Right ventricle myocardium superior (tissue), 1 donor: ENCODE measurements at regions not wholly inside any gene's neighbourhood (a gene's known extent, or its start where the extent isn't known, plus 50 kb on each side); places are given as distances from the start of the nearest gene placed in this dataset.
A peak's percentile ranks its signal among the peaks of the same experiment; 100 is the strongest.

Source experiments
- ATAC-seq: fragments of 200-7000 bp; cut with Tn5 transposase; one replicate; pipeline ENCODE4 v1.9.1; 2020; ENCODE audit warnings: mild to moderate bottlenecking; ENCODE audit not compliant: poor library complexity
- DNase-seq: peaks from one replicate; pipeline ENCODE4 v3.0.0-alpha.2; 2020
- intact Hi-C: fragments of 100-400 bp; cut with DNase I; formaldehyde crosslinking; loops from one replicate; pipeline ENCODE4 v1.11.2; 2022
- donor health status: DM: no; HTN: yes; CAD: no; lungs with severe emphysema.

DNA sequence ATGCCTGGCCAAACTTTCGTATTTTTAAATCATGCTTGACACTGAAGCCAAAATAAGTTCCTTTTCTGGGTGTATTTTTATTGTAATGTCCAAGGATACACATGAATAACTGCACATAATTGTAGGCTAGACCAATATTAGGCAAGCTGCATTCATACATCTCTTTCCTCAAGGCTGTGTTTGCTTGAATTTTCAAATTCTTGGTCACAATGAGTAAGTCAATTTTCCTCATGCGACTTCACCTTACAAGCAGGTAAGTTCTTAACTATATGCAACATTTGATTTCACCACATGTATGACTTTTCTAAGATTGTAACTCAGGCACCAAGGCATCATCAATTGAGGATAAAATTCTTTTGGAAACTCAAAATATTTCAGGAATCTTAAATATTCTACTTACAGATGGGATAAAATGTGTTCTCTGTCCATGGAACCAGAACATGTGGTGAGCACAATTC is 112.4 kb upstream of the ZNF217 start:
- intact Hi-C loops, result no loop called here
- no peak for ATAC-seq
- DNase-seq, result no peak

DNA sequence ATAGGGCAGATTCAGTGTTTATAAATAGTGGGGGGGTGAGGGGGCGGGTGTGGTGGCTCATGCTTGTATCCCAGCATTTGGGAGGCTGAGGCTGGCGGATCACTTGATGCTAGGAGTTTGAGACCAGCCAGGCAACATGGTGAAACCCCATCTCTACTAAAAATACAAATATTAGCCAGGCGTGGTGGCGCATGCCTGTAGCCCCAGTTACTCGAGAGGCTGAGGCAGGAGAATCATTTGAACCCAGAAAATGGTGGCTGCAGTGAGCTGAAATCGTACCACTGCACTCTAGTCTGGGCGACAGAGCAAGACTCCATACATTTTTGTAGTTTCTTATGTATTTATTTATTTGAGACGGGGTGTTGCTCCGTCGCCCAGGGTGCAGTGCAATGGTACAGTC is 109.0 kb upstream of the ZNF217 start:
- ATAC-seq (no peak), DNase-seq (no peak)
- intact Hi-C loops, result no loop called here

- DNase-seq (no peak), ATAC-seq (no peak)
- intact Hi-C loops, result no loop called here
Measured at GRCh38 chr20:53699906-53700305, 106.3 kb upstream of the ZNF217 start.

DNA sequence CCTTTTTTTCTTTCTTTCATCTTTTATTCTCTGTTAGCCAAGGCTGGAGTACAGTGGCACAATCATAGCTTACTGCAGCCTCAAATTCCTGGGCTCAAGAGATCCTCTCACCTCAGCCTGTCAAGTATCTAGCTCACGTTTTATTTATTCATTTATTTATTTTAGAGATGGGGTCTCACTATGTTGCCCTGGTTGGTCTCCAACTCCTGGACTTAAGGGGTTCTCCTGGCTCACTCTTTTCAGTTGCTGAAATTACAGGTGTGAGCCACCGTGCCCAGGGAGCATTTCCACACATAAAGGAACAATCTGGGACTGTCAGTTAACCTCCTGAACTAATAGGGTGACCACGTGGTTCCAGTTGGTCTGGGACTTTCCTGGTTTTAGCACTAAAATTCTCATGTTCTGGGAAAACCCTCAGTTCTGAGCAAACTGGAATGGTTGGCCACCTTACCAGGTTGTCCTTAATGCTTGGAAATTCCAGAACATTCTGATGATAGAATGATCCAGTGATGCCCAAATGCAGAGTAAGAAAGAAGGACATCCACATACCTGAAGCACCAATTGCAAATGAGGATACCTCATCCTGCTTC is 105.5 kb upstream of the ZNF217 start:
- ATAC-seq, result no peak
- intact Hi-C loops, result no loop called here

DNA sequence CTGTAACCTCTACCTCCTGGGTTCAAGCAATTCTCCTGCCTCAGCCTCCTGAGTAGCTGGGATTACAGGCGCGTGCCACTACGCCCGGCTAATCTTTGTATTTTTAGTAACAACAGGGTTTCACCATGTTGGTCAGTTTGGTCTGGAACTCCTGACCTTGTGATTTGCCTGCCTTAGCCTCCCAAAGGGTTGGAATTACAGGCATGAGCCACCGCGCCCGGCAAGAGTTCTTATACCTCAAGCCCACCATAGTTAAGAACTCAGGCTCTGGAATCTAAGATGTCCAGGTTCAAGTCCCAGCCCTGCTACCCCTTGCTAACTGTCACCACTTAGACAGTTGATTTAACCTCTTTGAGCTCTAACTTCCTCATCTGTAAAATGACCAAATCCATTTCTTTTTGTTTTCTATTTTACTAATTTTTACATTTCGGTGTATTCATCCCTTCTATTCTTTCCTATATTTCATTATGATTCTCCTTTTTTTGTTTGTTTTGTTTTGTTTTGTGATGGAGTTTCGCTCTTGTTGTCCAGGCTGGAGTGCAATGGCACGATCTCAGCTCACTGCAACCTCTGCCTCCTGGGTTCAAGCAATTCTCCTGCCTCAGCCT is 104.8 kb upstream of the ZNF217 start:
- intact Hi-C loops, result no loop called here
- no peak for DNase-seq
- ATAC-seq, result no peak

More for the DNA sequence above, 105.5 kb upstream of the ZNF217 start:
- no peak for DNase-seq

- ATAC-seq, result no peak
- intact Hi-C loops, result no loop called here
- no peak for DNase-seq
Measured at GRCh38 chr20:53695797-53696527, 102.3 kb upstream of the ZNF217 start.

- ATAC-seq, result no peak
- intact Hi-C loops, result no loop called here
- no peak for DNase-seq
Measured at GRCh38 chr20:53693262-53693871, 99.7 kb upstream of the ZNF217 start.

GRCh38 chr20:53692465-53693067 is 98.9 kb upstream of the ZNF217 start:
- intact Hi-C loops, result no loop called here
- DNase-seq (peak; percentile 57), ATAC-seq (peak; percentile 77)

- intact Hi-C loops, result no loop called here
- no peak for ATAC-seq
- DNase-seq, result no peak
Measured at GRCh38 chr20:53691811-53692192, 98.2 kb upstream of the ZNF217 start.

DNA sequence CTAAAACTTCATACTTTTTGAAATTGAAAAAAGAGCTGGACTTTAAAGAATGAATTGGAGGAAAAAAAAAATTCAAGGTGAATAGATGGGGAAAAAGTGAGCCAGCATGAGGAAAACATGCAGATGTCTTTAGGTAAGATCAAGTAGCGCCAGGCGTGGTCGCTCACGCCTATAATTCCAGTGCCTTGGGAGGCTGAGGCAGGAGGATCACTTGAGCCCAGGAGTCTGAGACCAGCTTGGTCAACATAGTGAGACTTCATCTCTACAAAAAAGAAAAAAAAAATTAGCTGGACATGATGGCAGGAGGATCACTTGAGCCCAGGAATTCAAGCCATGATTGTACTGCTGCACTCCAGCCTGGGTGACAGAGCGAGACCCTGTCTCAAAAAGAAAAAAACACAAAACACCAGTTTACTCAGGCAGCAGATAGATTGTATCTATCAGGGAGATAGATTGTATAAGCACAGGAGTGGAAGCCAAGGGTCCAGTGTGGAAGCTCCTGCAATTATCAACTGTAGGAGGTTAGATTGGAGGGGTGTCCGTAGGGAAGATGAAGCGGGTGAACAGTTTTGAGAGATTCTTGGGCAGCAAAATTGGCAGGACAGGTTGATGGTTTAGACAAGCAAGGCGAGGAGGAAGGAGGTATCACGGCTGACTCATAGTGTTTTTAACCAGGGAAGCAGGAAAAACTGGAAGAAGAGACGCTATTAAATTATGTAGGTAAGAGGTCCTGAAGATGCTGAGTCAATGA is 97.6 kb upstream of the ZNF217 start:
- ATAC-seq (no peak), DNase-seq (no peak)
- intact Hi-C loops, result no loop called here

- intact Hi-C loops, result no loop called here
- ATAC-seq, result no peak
- DNase-seq, result no peak
Measured at GRCh38 chr20:53688085-53688484, 94.4 kb upstream of the ZNF217 start.

- ATAC-seq (no peak), DNase-seq (no peak)
- intact Hi-C loops, result no loop called here
Measured at GRCh38 chr20:53685070-53685595, 91.5 kb upstream of the ZNF217 start.

- DNase-seq (no peak), ATAC-seq (no peak)
- intact Hi-C loops, result no loop called here
Measured at GRCh38 chr20:53683506-53683905, 89.9 kb upstream of the ZNF217 start.

- ATAC-seq (no peak), DNase-seq (no peak)
- intact Hi-C loops, result no loop called here
Measured at GRCh38 chr20:53681352-53682212, 87.9 kb upstream of the ZNF217 start.

- intact Hi-C loops, result no loop called here
- ATAC-seq, result no peak
- DNase-seq, result no peak
Measured at GRCh38 chr20:53679597-53680309, 86.1 kb upstream of the ZNF217 start.

GRCh38 chr20:53678990-53679596 is 85.5 kb upstream of the ZNF217 start:
- DNase-seq, result no peak
- intact Hi-C loops, result no loop called here
- peak; percentile 58 for ATAC-seq
